HG02981 (cell line): ENCODE measurements at regions not wholly inside any gene's neighbourhood (a gene's known extent, or its start where the extent isn't known, plus 50 kb on each side); places are given as distances from the start of the nearest gene placed in this dataset.

ENCODE experiments used
- ATAC-seq: cut with Tn5 transposase; IDR thresholded peaks from one replicate; pipeline ENCODE4 v1.9.1; 2021; ENCODE audit warnings: mild to moderate bottlenecking, moderate library complexity; ENCODE audit not compliant: unreplicated experiment

DNA sequence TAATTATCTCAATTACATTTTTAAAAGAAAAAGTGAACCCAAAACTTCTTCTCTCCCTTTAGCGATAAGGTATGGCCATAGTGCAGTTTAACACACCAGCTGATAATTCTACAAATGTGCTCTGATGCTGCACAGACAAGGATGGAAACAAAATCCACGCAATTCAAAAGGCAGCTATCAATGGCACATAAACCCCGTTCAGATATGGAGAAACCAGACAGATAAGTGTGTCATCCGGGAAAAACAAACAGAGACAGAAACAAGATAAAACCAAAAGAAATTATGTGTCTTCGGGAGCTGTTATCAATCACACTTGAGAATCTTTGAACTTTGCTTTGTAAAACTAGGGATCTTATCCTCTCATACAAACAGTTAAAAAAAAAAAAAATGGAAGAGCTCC, 73.6 kb downstream of the SIPA1L2 start:
- no peak for ATAC-seq

DNA sequence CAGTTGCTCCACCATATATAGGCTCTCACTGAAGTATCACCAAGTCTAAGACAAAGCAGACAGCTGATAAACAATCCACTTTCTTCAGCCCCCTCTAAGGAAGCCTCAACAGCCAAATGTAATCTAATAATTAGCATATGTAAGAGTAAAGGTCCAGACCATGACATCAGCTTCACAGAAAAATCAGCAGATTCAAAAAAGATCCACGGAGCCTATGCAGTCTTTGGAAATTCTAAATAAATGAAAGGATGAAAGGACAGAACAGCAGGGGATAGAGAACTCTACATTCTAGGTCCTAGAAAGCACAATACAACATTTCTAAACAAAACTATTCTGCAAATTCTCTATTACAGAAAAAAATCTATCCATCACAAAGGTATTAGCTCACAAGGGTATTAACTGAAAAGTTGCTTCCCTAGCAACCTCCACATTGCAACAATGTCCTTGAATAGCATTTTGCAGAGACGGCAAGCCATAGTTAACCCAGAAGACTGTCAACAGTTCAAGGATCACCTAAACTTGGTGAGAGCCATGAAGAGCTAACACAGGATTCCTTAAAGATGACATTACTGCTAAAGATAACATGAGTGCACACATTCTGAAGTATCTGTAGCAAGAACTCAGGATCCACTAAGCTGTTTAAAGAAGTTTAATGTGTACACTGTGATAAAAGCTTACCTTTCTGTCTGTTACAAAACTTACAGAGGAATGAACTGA, 74.3 kb downstream of the SIPA1L2 start:
- no peak for ATAC-seq

- no peak for ATAC-seq
Measured at GRCh38 chr1:232554409-232554808, 75.5 kb downstream of the SIPA1L2 start.

DNA sequence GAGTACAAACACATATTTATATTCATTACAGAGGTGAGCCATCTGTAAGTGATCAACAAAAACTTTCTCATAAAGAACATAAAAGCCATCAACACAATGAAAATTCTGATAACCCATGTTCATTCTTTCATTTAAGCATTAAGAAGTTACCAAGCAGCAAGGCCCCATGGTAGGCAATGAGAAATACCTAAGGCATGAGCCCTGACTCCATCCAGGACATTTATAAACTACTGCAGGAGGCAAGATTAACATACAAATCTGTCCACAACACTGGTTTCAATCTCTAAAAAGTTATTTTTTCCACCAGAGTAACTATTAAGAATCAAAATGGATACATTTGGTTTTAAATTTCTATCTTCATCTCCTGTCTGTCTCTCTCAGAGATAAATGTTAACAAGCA, 76.1 kb downstream of the SIPA1L2 start:
- no peak for ATAC-seq

DNA sequence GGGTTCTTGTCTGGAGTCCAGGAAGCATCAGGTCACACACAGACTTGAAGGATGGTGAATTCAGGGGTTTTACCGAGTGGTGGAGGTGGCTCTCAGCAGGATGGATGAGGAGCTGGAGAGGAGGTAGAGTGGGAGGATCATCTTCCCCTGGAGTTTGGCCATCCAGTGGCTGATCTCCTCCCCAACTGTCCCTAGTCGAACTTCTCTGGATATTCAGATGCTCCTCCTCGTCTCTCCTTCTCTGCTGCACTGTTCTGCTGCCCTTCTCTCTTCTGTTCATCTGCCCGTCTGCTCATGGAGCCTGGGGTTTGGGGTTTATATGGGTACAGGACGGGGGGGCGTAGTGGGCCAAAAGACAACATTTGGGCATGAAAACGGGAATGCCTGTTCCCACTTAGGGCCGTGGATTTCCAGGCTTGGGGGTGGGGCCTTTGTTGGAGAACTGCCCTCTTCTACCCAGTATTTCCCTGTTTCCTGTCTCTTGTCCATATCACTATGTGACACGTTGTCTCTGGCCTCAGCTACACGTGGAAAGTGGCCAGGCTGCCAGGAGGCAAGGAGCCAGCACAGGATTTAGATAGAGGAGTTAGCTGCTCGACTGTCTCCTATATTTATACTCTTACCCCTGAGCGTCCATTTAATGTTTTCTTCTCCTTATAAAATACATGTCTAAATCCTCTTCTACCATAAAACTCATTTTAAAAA, 76.7 kb downstream of the SIPA1L2 start:
- ATAC-seq = no peak

GRCh38 chr1:232551386-232551785, 78.5 kb downstream of the SIPA1L2 start:
- ATAC-seq = no peak

- ATAC-seq = no peak
Measured at GRCh38 chr1:232550007-232550406, 79.9 kb downstream of the SIPA1L2 start.

- ATAC-seq = no peak
Measured at GRCh38 chr1:232548691-232549090, 81.2 kb downstream of the SIPA1L2 start.

GRCh38 chr1:232547938-232548484, 81.9 kb downstream of the SIPA1L2 start:
- no peak for ATAC-seq

GRCh38 chr1:232542633-232543593, 87.0 kb downstream of the SIPA1L2 start:
- ATAC-seq = no peak

DNA sequence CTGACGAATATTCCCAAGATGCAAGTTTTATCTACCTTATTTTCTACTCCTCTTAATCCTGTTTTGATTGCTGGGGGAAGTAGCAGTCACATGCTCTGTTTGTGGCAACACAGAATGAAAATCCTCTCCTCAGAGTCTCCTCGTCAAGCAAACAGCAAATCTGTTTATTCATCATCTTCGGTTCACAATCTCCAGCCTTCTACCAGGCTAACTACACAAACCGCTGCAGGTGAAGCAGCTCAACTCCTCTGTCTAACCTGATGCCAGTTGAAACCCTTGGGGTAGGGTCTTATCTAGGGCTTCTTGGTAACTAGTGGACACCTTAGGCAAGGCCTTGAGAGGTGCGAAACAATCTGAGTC, 91.0 kb downstream of the SIPA1L2 start:
- ATAC-seq = no peak

GRCh38 chr1:232538224-232538942, 91.5 kb downstream of the SIPA1L2 start:
- no peak for ATAC-seq

GRCh38 chr1:232534552-232535517, 95.1 kb downstream of the SIPA1L2 start:
- ATAC-seq = no peak

DNA sequence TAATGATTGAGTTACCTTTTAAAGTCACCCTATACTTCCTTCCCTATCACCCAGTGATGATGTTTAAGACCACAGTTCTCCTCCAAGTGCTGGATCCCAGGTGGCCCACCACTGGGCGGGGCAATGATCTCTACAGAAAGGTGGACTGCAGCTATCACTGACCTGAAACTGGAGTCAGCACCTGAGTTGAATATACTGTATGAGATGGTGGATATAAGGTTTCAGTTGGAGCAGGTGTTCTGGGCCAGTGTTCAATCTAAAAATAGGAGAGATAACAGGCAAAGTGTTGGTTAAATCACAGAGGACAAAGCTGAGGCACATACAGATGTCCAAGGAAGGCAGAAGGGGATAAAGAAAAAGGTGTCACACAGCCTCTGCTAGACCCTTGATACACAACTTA, 96.6 kb downstream of the SIPA1L2 start:
- no peak for ATAC-seq

- no peak for ATAC-seq
Measured at GRCh38 chr1:232532901-232533300, 97.0 kb downstream of the SIPA1L2 start.

DNA sequence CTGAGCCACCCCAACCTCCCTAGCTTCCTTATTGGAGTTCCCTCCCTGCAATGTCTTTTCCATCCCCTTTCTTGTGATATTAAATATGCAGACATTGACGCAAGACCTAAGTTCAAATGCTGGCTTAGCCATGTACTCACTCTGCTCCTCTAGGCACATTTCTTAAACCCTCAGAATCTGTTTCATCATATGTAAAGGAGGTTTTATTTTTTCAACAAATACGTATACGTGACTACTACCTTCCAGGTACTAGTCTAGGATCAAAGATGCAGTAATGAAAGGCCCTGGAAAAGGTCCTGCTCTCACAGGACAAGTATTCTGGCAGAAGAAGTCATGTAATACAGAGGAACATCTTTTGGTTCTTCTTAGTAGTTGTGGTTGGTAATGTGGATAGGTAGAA, 98.6 kb downstream of the SIPA1L2 start:
- no peak for ATAC-seq

- ATAC-seq = no peak
Measured at GRCh38 chr1:232529747-232530146, 100.2 kb downstream of the SIPA1L2 start.

DNA sequence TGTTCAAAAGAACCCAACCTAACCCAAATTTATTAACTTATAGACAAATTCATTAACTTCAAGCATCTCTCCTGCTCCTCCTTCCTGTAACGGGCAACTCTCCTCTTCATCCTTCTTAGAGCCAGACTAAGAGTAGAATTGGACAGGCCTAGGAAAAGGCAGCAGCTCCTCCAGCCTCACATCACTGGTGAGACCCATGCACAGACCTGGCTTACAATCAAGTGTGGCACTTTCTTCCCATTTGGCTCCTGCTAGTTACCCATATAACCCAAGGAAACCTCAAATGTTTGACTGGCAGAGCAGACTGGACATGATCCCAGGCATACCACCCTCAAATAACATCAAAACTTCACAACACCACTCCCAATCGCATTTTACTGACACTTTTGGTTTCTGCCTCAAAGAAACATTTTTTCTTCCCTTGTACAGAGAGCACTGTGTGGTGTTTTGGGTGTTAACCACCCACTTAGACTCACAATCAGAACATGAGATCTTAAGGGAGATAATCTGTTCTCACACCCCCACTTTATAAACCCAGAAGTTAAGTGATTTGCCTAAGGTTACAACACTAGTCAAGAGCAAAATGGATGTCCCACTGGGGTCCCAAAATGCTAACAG, 101.4 kb downstream of the SIPA1L2 start:
- ATAC-seq = no peak

DNA sequence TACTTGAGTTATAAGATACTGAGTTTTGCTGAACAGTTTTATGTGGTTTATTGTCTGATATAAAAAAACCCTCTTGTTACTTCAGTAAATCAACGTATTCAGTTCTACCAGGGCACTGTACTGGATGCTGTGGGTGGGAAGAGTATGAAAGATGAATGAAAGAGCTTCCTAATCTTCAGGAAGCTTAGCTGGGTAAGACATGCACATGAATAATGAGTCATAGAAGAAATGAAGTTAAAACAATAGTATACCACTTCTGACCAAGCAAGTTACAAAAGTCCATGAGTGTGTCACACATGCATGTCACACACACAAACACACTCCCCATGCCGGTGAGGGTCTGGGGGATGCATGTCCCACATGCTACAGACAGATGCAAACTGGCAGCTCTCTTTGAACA, 105.9 kb downstream of the SIPA1L2 start:
- no peak for ATAC-seq
